HG03571 (cell line): ENCODE measurements at regions not wholly inside any gene's neighbourhood (a gene's known extent, or its start where the extent isn't known, plus 50 kb on each side); places are given as distances from the start of the nearest gene placed in this dataset.
"Not testable (repeated sequence)": the region's sequence is repeated elsewhere in the genome, so short reads cannot be mapped to it uniquely, and the experiment has no call there.

ENCODE experiments used
- ATAC-seq: cut with Tn5 transposase; IDR thresholded peaks from one replicate; pipeline ENCODE4 v1.9.1; 2021; ENCODE audit not compliant: unreplicated experiment

DNA sequence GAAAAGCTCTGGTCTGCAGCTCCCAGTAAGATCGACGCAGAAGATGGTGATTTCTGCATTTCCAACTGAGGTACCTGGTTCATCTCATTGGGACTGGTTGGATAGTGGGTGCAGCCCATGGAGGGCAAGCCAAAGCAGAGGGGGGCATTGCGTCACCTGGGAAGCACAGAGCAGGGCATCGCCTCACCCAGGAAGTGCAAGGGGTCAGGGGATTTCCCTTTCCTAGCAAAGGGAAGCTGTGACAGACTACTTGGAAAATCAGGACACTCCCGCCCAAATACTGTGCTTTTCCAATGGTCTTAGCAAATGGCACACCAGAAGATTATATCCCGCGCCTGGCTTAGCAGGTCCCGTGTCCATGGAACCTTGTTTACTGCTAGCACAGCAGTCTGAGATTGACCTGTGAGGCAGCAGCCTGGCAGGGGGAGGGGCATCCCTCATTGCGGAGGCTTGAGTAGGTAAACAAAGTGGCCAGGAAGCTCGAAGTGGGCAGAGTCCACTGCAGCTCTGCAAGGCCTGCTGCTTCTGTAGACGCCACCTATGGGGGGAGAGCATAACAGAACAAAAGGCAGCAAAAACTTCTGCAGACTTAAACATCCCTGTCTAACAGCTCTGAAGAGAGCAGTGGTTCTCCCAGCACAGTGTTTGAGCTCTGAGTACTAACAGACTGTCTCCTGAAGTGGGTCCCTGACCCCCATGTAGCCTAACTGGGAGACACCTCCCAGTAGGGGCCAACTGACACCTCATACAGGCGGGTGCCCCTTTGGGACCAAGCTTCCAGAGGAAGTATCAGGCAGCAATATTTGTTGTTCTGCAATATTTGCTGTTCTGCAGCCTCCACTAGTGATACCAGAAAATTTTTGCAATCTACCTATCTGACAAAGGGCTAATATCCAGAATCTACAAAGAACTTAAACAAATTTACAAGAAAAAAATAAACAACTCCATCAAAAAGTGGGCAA is 871.7 kb downstream of the IGSF11 start:
- ATAC-seq: not testable (repeated sequence)

DNA sequence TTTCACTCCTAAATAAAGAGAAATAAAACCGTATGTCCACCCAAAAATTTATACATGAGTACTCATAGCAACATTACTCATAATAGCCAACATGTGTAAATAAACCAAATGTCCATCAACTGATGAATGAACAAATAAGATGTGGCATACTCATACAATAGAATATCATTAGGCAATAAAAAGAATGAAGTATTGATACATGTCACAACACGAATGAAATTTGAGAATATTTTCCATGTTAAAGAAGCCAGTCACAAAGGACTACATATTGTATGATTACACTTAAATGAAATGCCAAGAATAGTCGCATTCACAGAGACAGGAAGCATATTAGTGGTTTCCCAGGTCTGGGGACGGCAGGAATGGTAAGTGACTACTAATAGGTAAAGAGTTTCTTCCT is 869.2 kb downstream of the IGSF11 start:
- ATAC-seq: no peak

DNA sequence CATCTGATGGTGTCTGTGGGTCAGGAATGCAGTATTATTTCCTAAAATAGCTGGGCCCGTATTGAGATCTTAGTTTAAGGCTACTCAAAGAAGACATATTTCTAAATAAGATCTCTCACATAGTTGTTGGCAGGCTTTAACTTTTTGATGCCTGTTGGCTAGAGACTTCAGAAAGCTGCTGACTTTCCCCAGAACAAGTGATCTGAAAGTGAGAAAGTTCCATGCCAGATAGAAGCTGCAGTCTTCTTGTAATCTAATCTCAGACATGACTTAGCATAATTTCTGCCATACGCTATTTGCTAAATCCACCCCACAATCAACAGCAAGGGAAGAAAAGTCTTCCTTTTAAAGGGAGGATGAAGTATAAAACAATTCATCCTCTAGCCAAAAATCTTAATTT is 867.1 kb downstream of the IGSF11 start:
- ATAC-seq: no peak

DNA sequence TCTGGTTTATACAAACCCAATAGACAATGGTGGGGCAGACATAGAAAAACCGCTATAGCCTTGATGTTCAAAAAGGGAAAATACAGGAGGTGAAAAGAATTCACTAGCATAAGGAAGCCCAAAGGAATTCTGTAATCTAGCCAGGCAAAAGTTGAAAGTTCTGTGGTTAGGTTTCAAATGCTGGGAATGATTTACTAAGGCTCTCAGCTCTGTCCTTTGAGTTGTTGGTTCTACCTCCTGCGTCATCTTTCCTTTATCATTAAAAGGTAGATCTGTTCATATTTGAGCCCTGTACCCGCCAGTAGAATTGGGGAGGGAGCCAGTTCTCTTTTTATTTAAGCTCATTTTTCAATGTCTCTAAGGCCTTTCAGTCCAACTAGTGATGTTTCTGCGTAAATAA is 866.5 kb downstream of the IGSF11 start:
- ATAC-seq: no peak

DNA sequence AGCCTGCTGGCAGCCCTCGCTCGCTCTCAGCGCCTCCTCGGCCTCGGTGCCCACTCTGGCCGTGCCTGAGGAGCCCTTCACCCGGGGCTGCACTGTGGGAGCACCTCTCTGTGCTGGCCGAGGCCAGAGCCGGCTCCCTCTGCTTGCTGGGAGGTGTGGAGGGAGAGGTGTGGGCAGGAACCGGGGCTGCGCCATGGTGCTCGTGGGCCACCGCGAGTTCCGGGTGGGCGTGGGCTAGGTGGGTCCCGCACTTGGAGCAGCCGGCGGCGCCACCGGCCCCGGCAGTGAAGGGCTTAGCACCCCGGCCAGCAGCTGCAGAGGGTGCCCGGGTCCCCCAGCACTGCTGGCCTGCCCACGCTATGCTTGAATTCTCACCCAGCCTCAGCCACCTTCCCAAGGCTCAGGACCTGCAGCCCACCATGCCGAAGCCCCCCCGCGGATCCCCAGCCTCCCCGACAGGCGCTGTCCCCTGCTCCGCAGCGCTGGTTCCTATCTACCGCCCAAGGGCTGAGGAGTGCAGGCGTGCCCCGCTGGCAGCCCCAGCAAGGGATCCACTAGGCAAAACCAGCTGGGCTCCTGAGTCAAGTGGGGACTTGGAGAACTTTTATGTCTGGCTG is 863.3 kb downstream of the IGSF11 start:
- ATAC-seq: no peak

DNA sequence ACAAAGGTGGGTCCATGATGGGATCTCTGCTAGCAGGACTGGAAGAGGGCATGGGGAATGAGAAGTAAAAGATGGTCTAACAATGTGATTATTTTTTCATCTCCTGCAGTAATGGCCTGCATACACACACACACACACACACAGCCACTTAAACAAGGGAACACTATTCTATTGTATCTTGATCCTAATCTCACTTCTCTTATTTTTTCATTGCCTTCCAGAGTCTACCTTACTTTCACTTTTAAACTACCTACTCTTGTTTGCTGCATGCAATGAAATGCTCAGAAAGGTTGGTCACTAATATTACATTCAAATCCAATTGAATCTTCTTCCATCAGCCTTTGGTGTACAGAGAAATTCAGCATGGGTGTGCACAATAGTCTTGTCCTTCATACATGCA is 853.8 kb downstream of the IGSF11 start:
- no peak for ATAC-seq

DNA sequence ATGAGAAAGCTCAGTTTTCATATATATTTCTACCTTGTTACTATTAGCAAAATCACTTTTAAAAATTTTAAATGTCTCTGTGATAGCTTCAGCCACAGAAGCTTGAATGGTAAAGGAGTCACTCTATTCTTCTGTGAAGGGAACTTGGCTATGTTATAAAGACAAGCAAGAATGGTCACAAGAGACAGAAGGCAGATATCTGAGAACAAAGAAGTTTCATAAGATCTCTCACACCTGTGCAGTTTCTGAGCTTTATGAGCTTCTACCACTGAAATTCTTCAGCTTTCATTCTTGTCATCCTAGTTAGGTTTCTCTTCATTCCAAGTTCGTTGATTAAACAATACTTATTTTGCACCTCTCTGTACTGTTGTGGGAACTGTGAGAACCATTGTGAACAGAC is 853.4 kb downstream of the IGSF11 start:
- no peak for ATAC-seq

DNA sequence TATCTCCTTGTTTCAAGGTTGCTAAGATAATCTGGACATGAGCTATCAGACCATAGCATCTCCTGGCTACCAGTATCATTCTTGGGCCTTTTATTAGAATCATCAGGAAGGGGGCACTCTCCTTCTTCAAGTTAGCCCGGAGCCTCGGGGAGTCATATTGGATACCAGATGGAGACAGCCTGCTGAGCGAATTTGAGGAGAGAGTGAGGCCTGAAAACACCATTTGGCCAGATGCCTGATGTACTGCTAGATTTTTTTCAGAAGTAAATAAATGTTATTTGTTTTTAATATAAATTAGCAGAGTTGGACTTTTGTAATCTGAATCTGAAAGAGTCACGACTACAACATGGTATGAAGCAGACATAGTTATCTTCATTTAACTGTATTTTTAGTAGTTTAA is 848.6 kb downstream of the IGSF11 start:
- no peak for ATAC-seq

DNA sequence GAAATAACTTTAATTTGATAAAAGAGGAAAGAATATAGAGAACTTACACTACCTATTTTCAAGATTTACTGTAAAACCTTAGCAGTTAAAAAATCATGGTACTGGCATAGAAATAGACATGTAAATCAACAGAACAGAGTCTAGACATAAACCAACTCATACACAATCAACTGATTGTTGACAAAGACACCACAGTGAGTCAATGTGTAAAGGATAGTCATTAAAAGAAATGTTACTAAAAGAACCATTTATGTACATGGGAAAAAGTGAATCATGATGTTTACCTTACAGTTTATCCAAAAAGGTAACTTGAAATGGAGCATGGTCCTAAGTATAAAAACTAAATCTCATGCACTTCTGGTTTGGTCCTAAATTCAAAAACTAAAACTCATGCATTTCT is 847.4 kb downstream of the IGSF11 start:
- ATAC-seq: no peak

DNA sequence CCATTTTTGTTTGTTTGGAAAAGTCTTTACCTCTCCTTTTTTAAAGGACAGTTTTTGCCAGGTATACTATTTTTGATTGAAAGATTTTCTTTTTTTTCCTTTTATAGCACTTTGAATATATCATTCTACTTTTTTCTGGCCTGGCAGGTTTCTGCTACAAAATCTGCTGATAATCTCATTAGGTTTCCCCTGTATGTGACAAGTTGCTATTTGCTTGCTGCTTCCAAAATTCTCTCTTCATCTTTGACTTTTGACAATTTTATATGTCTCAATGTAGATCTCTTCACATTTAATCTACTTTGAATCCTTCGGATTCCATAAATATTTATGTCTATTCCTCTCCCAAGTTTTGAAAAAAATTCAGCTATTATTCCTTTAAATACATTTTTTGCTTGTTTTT is 838.5 kb downstream of the IGSF11 start:
- no peak for ATAC-seq

DNA sequence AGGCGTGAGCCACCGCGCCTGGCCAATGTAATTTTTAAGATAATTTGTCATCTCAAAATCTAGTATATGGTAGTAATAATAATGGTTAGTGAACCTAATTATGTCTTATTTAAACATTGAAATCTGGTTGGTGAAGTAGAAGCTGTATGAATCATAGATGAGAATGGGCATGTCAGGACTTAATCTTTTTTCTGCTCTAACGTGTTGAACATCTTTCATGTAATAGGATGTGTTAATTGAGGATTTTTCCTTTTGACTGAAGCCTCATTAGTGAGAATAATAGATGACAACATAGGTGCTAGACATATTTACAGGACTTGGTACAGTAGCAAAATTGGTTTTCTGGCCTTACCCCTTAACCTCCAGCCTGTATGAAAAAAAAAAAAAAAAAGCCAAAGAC is 835.6 kb downstream of the IGSF11 start:
- ATAC-seq: no peak

DNA sequence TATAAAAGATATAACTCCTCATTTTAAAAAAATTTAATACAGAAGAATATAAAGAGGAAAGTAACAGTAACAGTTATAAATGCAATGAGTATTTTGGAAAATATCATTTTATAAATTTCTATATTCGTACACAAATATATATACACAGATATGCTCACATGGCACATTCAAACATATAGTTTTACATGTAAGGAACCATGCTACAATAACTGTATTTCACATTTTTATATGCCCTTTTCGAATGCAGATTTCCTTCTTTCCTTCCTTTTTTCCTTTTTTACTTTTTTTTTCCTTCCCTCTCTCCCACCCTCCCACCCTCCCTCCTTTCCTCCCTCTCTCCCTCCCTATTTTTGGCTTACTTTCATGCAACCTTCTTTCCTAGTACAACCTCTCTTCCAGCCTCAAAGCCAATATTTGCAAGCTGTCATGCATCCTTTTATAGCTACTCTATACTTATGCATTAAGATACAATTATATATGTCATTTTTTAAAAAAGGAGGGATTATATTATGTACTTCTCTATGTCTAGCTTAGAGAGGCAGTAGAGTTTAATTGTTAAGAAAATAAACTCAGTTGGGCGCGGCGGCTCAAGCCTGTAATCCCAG is 830.5 kb downstream of the IGSF11 start:
- ATAC-seq: no peak

DNA sequence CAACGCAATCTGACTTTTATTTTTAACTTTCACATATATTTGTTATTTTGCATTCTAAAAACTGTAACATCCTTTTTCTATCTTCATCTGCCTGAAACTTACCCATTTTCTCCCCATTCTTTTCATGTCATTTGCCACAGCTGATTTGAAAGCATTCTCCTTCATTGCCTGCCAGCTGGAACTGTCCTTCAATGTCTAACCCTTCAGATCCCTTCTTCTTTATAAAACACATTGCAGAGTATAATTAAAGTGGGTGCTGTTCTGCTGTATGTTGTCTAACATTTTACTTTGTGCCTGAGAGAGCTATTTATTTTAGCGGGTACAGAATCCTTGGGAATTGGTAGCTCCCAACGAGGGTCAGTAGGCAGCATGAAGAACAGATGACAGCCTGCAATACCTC is 827.4 kb downstream of the IGSF11 start:
- ATAC-seq: no peak

DNA sequence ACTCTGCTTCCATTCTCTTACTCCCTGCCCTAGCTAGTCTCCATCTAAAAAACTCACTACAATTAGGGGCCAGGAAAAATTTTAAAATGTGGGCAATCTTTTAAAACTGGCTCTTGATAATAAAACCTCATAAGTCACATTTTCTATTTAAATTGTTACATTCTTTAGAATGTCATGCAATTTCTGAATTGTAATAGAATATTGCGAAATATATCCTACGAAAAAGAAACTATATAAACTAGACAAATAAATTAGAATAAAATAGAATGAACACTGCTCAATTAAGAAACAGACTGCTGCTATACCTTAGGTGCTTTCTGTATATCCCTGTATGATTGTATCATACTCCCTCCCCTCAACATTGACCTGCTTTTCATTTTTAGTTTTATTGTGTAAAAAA is 826.0 kb downstream of the IGSF11 start:
- ATAC-seq: no peak

DNA sequence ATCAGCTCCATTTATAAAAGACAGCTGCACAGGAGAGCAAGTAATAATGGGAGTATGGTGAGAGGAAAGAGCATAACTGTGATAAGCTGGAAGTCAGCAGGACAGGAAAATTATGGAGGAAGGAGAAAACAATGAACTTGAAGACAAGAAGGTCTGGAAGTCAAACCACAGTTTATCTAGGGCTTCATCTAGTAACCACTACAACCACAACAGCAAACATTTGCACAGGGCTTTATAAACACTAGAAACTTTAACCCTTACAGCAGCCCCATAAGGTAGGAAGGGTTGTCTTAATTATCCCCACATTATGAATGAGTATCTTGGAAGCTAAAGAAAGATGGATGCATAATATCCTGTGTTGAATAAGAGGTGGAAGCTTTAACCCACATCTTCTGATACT is 820.8 kb downstream of the IGSF11 start:
- no peak for ATAC-seq

DNA sequence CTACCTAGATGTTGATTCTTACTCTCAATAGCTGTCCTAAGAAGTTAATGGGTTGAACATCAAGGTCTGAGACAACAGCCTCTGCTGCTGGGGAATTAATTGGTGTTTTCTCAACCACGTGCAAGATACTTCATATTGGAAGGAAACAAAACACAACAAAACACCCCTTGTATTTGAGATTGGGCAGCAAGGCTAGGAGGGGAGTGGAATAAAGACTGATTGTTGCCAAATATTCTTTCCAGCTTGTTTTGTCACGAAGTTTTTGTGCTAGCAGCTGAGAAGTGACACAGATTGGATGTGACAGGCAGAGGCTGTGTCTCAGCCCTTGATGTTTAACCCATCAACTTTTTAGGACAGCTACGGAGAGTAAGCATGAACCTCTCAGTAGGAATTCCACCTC is 808.4 kb downstream of the IGSF11 start:
- no peak for ATAC-seq

DNA sequence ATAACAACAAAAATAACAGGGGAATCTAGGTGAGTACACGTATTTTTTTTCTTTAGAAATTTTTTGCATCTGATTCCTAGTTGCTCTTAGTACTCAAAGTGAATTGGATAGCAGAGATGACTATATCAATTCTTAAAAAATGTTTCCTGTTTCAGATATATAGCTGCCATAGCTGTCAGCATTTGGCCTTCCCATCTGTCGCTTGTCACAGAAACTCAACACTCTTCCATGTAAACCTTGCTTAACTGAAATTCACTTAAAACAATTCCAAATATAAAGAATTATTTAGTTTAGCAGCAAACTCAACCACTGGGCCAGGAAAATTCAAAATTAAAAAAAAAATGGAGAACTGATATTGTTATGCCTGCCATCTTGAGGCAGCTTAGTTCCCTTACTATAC is 807.5 kb downstream of the IGSF11 start:
- ATAC-seq: no peak

DNA sequence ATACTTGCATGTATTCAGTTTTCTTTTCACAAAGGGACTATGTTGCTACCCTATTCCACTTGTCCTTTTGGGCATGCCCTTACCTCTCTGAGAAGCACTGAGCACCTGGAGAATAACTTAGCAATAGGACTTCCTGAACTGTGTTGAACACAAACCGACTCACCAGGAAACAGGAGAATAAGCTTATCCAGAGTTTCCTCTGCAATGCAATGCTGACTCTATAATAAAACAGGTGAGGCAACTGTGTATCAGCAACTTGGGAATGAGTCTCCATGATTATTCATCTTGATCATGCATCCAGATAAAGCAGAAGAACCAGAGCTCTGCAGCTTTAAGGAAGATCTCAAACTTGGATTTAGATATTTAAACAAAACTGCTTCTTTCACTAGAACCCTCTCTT is 806.5 kb downstream of the IGSF11 start:
- ATAC-seq: no peak

DNA sequence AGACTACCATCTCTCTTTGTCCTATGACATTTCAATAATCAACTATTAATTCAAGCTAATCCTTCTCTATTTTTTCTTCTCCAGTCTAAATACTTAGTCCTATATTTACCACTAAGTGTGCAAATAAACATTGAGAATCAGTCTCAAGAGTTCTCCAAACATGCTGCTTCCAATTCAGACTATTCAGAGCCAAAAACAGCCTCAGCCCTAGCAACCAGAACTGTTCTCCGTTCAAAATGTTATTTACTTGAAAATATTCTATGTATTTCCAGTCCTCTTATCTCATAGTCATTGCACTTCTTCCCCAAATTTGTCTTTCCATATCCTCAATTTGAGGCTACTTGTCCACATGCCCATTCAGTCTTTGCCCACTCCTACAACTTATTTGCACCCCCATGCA is 805.5 kb downstream of the IGSF11 start:
- no peak for ATAC-seq

DNA sequence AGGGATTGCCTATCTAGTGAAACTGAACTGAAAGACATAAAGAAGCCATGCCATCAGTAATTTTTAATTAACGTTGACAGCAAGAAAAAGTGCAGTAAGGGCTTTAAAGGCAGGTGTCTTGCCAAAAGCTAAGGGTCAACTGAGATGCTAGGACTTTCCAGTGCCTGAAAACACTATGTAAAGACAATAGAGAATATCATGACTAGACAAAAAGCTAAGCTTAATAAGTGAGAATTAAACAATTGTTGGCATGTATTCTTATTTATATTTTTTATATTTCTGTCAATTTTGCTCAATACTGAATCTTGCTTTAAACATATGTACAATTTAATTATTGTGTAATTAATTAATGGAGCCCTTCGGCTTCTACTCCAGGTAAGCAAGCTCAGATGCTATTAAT is 803.1 kb downstream of the IGSF11 start:
- no peak for ATAC-seq

DNA sequence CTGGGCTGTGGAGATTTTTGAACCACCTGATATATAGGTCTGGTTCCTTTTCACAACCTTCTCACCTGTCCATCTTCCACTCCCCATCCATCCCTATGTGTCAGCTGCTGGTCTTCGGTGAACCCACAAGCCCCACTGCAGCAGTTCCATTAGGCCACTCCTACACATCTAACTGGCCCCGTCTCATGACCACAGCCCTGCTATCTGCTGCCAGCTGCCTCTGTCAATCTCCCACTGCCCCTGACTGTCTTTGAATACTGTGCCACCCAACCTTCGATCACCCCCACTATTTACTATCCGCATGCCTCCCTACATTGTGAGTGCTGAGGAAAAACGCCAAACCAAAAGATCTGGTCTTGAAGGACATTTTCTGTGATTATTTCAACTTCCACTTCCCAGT is 795.4 kb downstream of the IGSF11 start:
- ATAC-seq: no peak

DNA sequence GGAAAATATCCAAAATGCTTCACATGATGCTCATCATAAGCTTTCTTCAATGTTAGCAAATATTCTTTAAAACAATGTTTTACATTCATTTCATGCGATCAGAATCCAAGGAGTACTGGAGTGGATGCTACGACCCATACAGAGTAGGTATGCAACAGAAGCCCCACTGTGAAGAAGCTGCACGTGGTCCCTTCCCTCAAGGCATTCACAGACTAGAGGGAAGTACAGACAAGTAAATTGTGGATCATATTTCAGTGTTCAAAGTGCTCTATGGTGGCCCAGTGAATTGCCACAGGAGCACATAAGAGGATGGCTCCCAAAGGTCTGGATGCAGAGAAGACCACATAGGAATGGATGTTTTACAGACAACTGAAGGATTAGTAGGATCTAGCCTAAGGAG is 789.9 kb downstream of the IGSF11 start:
- no peak for ATAC-seq
